ENCODE measurements at regions not wholly inside any gene's neighbourhood (a gene's known extent, or its start where the extent isn't known, plus 50 kb on each side); places are given as distances from the start of the nearest gene placed in this dataset.

DNA sequence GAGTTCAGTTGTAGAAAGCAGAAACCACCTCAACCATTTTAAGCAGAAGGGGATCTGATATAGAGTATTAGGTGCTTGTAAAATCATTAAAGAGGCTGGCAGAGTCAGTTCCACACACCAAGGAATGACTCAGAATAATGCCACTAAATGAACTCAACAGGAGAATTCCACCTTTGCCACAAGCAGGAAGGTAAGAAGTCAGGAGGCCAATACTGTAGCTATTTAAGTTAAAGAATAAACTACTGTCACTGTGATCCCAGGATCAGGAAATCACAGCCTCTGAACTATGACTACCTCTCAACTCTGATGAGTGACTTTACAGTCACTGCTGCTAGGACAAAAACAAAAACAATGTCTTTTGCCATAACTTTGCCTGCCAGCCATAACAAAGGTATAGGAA is 52.5 kb upstream of the PRMT6 start:
- TF ChIP-seq CTCF (IDR thresholded peaks at IDR 0.05) (no peak), POLR2A (IDR thresholded peaks at IDR 0.05) (no peak)
